Loucy (cell line): ENCODE measurements at regions not wholly inside any gene's neighbourhood (a gene's known extent, or its start where the extent isn't known, plus 50 kb on each side); places are given as distances from the start of the nearest gene placed in this dataset.

Source experiments
- H2AFZ ChIP-seq: fragments of 200-600 bp; sonication (generic); 2 replicates; pipeline ENCODE4 v1.6.0; 2016; ENCODE audit warnings: antibody characterized with exemption, mild to moderate bottlenecking, low read length, moderate library complexity
- H3F3A ChIP-seq: fragments of 200-600 bp; 2 replicates; pipeline ENCODE4 v1.6.0; 2016; ENCODE audit warnings: antibody characterized with exemption, low read depth, mild to moderate bottlenecking
- H3K27me3 ChIP-seq: fragments of 200-600 bp; sonication (generic); 2 replicates; pipeline ENCODE4 v1.6.1; 2014; ENCODE audit warnings: low read length, mild to moderate bottlenecking; ENCODE audit not compliant: insufficient read depth, poor library complexity, severe bottlenecking
- H3K36me3 ChIP-seq: fragments of 200-600 bp; sonication (generic); 2 replicates; pipeline ENCODE4 v1.6.1; 2016; ENCODE audit warnings: low read length; ENCODE audit not compliant: insufficient read depth
- H3K4me1 ChIP-seq: fragments of 200-600 bp; sonication (generic); 2 replicates; pipeline ENCODE4 v1.5.1; 2014; ENCODE audit warnings: low read length, mild to moderate bottlenecking; ENCODE audit not compliant: insufficient read depth, poor library complexity, severe bottlenecking
- H3K4me2 ChIP-seq: fragments of 200-600 bp; sonication (generic); 2 replicates; pipeline ENCODE4 v1.6.0; 2014; ENCODE audit warnings: antibody characterized with exemption, low read length, low read depth, mild to moderate bottlenecking; ENCODE audit not compliant: poor library complexity, severe bottlenecking
- H3K4me3 ChIP-seq: fragments of 200-600 bp; sonication (generic); 2 replicates; pipeline ENCODE4 v1.5.1; 2014; ENCODE audit warnings: low read length, mild to moderate bottlenecking, mixed read lengths; ENCODE audit not compliant: poor library complexity, severe bottlenecking
- H3K79me2 ChIP-seq: fragments of 200-600 bp; sonication (generic); 2 replicates; pipeline ENCODE4 v1.6.1; 2014; ENCODE audit warnings: low read length; ENCODE audit not compliant: insufficient read depth
- H3K9ac ChIP-seq: fragments of 200-600 bp; sonication (generic); 2 replicates; pipeline ENCODE4 v1.6.0; 2014; ENCODE audit warnings: mild to moderate bottlenecking, low read depth, low read length, moderate library complexity; ENCODE audit not compliant: poor library complexity, severe bottlenecking
- H3K9me2 ChIP-seq: fragments of 200-600 bp; sonication (generic); replicated peaks from 2 replicates; pipeline ENCODE4 v1.6.1; 2016; ENCODE audit warnings: low read depth, low read length, mixed read lengths
- H3K9me3 ChIP-seq: fragments of 200-600 bp; sonication (generic); 2 replicates; pipeline ENCODE4 v1.6.1; 2014; ENCODE audit warnings: mild to moderate bottlenecking, antibody characterized with exemption, low read length, low read depth; ENCODE audit not compliant: insufficient read depth
- H4K20me1 ChIP-seq: fragments of 200-600 bp; sonication (generic); 2 replicates; pipeline ENCODE4 v1.6.0; 2014; ENCODE audit warnings: antibody characterized with exemption, low read length, mild to moderate bottlenecking; ENCODE audit not compliant: insufficient read depth, poor library complexity, severe bottlenecking
- EZH2phosphoT487 ChIP-seq: fragments of 200-600 bp; IDR thresholded peaks from 2 replicates; pipeline ENCODE4 v1.6.1; 2018; ENCODE audit warnings: antibody characterized with exemption, mild to moderate bottlenecking, moderate library complexity, borderline replicate concordance
- TF ChIP-seq, protein P1 (sequence below): fragments of 200-600 bp; sonication (generic); conservative IDR thresholded peaks from 2 replicates; pipeline ENCODE4 v1.5.1; 2014; ENCODE audit warnings: mild to moderate bottlenecking, antibody characterized with exemption, low read length

DNA sequence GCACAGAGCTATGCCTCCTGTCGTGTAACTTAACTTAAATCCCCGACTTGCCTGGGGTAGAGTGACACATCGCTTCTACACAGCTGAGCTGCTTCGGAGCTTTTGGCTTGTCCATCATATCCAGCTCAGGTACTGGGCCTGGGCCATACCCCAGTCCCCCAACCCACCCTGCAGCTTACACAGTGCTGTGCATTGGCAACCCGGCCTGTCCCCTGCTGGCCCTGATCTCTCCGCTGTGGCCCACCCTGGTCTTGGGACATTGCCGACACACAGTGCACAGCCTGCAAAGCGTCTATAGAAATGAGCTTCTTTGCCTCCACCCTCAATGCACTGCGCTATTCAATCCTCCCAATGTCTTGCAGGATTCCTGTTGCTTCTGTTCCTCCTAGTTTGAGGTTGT is 342.8 kb upstream of the RAB6C start:
- Histone ChIP-seq H3K9ac (no peak overlapping the region), H3K4me3 (no peak overlapping the region), H3F3A (no peaks in the 10 kb centered on the region), H3K27me3 (no peaks in the 10 kb centered on the region), H3K79me2 (no peaks in the 10 kb centered on the region), H3K4me1 (no peaks in the 10 kb centered on the region), H3K9me2 (no peaks in the 10 kb centered on the region), H3K36me3 (no peaks in the 10 kb centered on the region), H4K20me1 (no peaks in the 10 kb centered on the region), H2AFZ (no peak overlapping the region), H3K9me3 (no peaks in the 10 kb centered on the region), H3K4me2 (no peak overlapping the region)
- TF ChIP-seq, protein P1, sequence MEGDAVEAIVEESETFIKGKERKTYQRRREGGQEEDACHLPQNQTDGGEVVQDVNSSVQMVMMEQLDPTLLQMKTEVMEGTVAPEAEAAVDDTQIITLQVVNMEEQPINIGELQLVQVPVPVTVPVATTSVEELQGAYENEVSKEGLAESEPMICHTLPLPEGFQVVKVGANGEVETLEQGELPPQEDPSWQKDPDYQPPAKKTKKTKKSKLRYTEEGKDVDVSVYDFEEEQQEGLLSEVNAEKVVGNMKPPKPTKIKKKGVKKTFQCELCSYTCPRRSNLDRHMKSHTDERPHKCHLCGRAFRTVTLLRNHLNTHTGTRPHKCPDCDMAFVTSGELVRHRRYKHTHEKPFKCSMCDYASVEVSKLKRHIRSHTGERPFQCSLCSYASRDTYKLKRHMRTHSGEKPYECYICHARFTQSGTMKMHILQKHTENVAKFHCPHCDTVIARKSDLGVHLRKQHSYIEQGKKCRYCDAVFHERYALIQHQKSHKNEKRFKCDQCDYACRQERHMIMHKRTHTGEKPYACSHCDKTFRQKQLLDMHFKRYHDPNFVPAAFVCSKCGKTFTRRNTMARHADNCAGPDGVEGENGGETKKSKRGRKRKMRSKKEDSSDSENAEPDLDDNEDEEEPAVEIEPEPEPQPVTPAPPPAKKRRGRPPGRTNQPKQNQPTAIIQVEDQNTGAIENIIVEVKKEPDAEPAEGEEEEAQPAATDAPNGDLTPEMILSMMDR, result no peak

DNA sequence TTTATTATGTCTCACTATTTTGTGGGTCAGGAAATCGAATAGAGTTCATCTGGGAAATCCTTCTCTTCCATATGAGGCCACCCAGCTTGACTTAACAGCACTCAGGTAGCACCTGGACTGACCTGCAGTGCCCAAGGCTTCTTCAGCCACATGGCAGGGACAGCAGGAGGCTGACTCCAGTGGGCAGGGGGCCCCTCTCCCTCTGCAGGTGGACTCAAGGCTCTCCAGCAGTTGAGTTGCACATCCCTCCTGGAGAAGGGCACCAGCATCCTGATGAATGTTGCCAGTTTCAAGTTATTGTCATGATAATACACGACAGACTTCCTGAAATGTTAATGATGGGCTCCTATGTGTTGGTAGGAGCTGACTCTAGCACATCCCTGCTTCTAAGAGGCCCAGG is 338.1 kb upstream of the RAB6C start:
- Histone ChIP-seq H3K27me3 (no peaks in the 10 kb centered on the region), H3K9me3 (no peaks in the 10 kb centered on the region), H3K36me3 (no peaks in the 10 kb centered on the region), H3F3A (no peaks in the 10 kb centered on the region), H3K9ac (no peak overlapping the region), H3K4me2 (no peak overlapping the region), H3K4me3 (no peak overlapping the region), H4K20me1 (no peaks in the 10 kb centered on the region), H3K9me2 (no peaks in the 10 kb centered on the region), H3K79me2 (no peaks in the 10 kb centered on the region), H3K4me1 (no peaks in the 10 kb centered on the region), H2AFZ (no peak overlapping the region)
- TF ChIP-seq, protein P1, result no peak
- TF ChIP-seq EZH2phosphoT487, result no peak

DNA sequence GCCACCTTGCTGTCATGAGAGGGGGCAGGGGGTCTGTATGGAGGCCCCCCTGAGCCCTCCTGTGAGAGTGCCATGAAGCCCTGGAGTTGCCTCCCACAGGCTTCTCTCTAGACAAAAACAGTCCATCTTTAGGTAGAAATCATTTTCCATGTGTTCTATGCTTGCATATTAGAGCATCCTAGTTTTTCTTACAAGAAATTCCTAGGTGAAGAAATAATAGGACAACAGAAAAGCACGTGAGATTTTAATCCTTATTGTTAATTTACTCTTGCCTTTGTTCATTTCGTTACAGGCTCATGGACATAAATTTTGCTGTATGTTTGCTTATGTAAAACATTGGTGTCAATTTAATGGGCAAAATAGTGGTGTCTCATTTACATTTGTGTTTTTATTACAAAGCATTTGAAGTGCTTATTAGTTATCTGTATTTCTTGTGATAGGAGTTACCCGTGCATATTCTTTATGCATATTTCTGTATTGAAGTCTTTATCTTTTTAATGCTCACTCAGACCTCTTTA is 336.9 kb upstream of the RAB6C start:
- Histone ChIP-seq H3K27me3 (no peaks in the 10 kb centered on the region), H3F3A (no peaks in the 10 kb centered on the region), H3K4me3 (no peak overlapping the region), H3K9ac (no peak overlapping the region), H3K4me1 (no peaks in the 10 kb centered on the region), H3K9me3 (no peaks in the 10 kb centered on the region), H3K36me3 (no peaks in the 10 kb centered on the region), H3K9me2 (no peaks in the 10 kb centered on the region), H3K4me2 (no peak overlapping the region), H4K20me1 (no peaks in the 10 kb centered on the region), H3K79me2 (no peaks in the 10 kb centered on the region), H2AFZ (no peak overlapping the region)
- TF ChIP-seq, protein P1, result no peak
- no peak for TF ChIP-seq EZH2phosphoT487
